B cell (primary cell): ENCODE measurements at regions not wholly inside any gene's neighbourhood (a gene's known extent, or its start where the extent isn't known, plus 50 kb on each side); places are given as distances from the start of the nearest gene placed in this dataset.

ENCODE experiments used
- ATAC-seq: fragments of 200-7000 bp; cut with Tn5 transposase; one replicate; pipeline ENCODE4 v1.10.0; 2021; ENCODE audit warnings: low read depth, mild to moderate bottlenecking, moderate number of reproducible peaks, moderate library complexity
- CTCF ChIA-PET: fragments of 350-600 bp; sonication (Branson Sonifier 250); formaldehyde crosslinking; loops from one replicate; lab custom pipeline; 2021; ENCODE audit warnings: antibody characterized with exemption, inconsistent platforms; lab: Charles Lee
- POLR2A ChIA-PET: fragments of 350-600 bp; sonication (Branson Sonifier 250); formaldehyde crosslinking; loops from one replicate; lab custom pipeline; 2021; ENCODE audit warnings: antibody characterized with exemption; lab: Charles Lee
- DNase-seq: peaks from one replicate; pipeline ENCODE4 v3.0.0; 2013
- H2AFZ ChIP-seq: 2 replicates; pipeline ENCODE4 v1.6.1; 2012; ENCODE audit warnings: mild to moderate bottlenecking, low read depth, low read length; ENCODE audit not compliant: insufficient read depth, poor library complexity, severe bottlenecking
- H3K27ac ChIP-seq, 2 donors: 1 replicate in 1 of 2; 2 replicates in 1 of 2; pipeline ENCODE4 v1.5.1; 2012 to 2013; ENCODE audit warnings: low read length in 2 of 2, mild to moderate bottlenecking in 2 of 2, moderate library complexity in 1 of 2
- H3K27me3 ChIP-seq, 4 experiments: fragments of 200-600 bp in 1 of 4; sonication (generic) in 1 of 4; replicated peaks in 1 of 4; 1 replicate in 2 of 4; 2 replicates in 2 of 4; pipeline versions ENCODE4 v1.6.1 to v1.7.0; 2013 to 2016; ENCODE audit warnings: low read length in 3 of 4, mild to moderate bottlenecking in 2 of 4, mixed read lengths in 1 of 4, moderate library complexity in 1 of 4; ENCODE audit not compliant: insufficient read depth in 4 of 4, control insufficient read depth in 3 of 4; ENCODE audit errors: control extremely low read depth in 1 of 4
- H3K36me3 ChIP-seq, 2 experiments: replicated peaks in 1 of 2; 1 replicate in 1 of 2; 2 replicates in 1 of 2; pipeline versions ENCODE4 v1.6.1 to v1.7.1; 2013; ENCODE audit warnings: low read length in 1 of 2; ENCODE audit not compliant: insufficient read depth in 2 of 2, control insufficient read depth in 1 of 2; ENCODE audit errors: control extremely low read depth in 1 of 2, extremely low read depth in 1 of 2
- H3K4me1 ChIP-seq, 2 donors: fragments of 200-600 bp in 1 of 2; sonication (generic) in 1 of 2; 1 replicate in 1 of 2; 2 replicates in 1 of 2; pipeline versions ENCODE4 v1.5.1 to v1.6.1; 2013 to 2017; ENCODE audit warnings: low read length in 2 of 2; ENCODE audit not compliant: control insufficient read depth in 2 of 2, insufficient read depth in 2 of 2
- H3K4me2 ChIP-seq: replicated peaks from 2 replicates; pipeline ENCODE3; 2012; ENCODE audit warnings: mild to moderate bottlenecking, low read depth, low read length; ENCODE audit not compliant: poor library complexity, severe bottlenecking
- H3K4me3 ChIP-seq, 5 experiments: fragments of 200-600 bp in 1 of 5; sonication (generic) in 1 of 5; 1 replicate in 3 of 5; 2 replicates in 2 of 5; pipeline versions ENCODE4 v1.5.1 to v1.7.0; 2011 to 2016; ENCODE audit warnings: low read length in 4 of 5, mild to moderate bottlenecking in 4 of 5, low read depth in 2 of 5, control low read depth in 1 of 5, moderate library complexity in 1 of 5; ENCODE audit not compliant: insufficient read depth in 1 of 5; ENCODE audit errors: control extremely low read depth in 1 of 5, extremely low read depth in 1 of 5
- H3K79me2 ChIP-seq: fragments of 200-600 bp; sonication (generic); one replicate; pipeline ENCODE4 v1.6.0; 2016; ENCODE audit warnings: low read length; ENCODE audit not compliant: control insufficient read depth, insufficient read depth
- H3K9ac ChIP-seq: fragments of 200-600 bp; sonication (generic); 2 replicates; pipeline ENCODE4 v1.6.1; 2017; ENCODE audit warnings: mild to moderate bottlenecking, low read length, moderate library complexity
- H3K9me3 ChIP-seq, 3 donors: one replicate each; pipeline versions ENCODE4 v1.6.1 to v1.7.1; 2013; ENCODE audit warnings: low read length in 2 of 3; ENCODE audit not compliant: control insufficient read depth in 2 of 3, insufficient read depth in 1 of 3; ENCODE audit errors: control extremely low read depth in 1 of 3
- H4K20me1 ChIP-seq: 2 replicates; pipeline ENCODE4 v1.6.0; 2012; ENCODE audit warnings: mild to moderate bottlenecking, low read length; ENCODE audit not compliant: insufficient read depth, control insufficient read depth, poor library complexity, severe bottlenecking
- H3K27ac Mint-ChIP-seq: one replicate; pipeline ENCODE4 v1.8.0; 2021; ENCODE audit warnings: mixed read lengths
- H3K27me3 Mint-ChIP-seq: one replicate; pipeline ENCODE4 v1.8.0; 2021; ENCODE audit warnings: mixed read lengths
- H3K4me1 Mint-ChIP-seq: one replicate; pipeline ENCODE4 v1.8.0; 2021; ENCODE audit warnings: mixed read lengths
- H3K4me3 Mint-ChIP-seq: one replicate; pipeline ENCODE4 v1.8.0; 2021; ENCODE audit warnings: mixed read lengths
- H3K9me3 Mint-ChIP-seq: one replicate; pipeline ENCODE4 v1.8.0; 2022; ENCODE audit warnings: mixed read lengths; ENCODE audit not compliant: insufficient read depth
- EZH2 ChIP-seq: IDR thresholded peaks from 2 replicates; pipeline ENCODE4 v1.6.1; 2012; ENCODE audit warnings: borderline replicate concordance, low read depth, mild to moderate bottlenecking, moderate library complexity, low read length; ENCODE audit not compliant: insufficient read depth, poor library complexity, severe bottlenecking
- WGBS: methylation state at CpG from one replicate; pipeline ENCODE4 v1.1.5; 2013; ENCODE audit warnings: missing lambda C conversion rate; ENCODE audit not compliant: insufficient coverage; 5-methylcytosine and 5-hydroxymethylcytosine counted together
- intact Hi-C: fragments of 100-400 bp; cut with micrococcal nuclease; formaldehyde crosslinking; loops from one replicate; pipeline ENCODE4 v1.10.0; 2022
- TF ChIP-seq, protein P1 (sequence below): fragments of 200-600 bp; IDR thresholded peaks from one replicate; pipeline ENCODE4 v1.8.0; 2022; ENCODE audit warnings: antibody characterized with exemption, mild to moderate bottlenecking

DNA sequence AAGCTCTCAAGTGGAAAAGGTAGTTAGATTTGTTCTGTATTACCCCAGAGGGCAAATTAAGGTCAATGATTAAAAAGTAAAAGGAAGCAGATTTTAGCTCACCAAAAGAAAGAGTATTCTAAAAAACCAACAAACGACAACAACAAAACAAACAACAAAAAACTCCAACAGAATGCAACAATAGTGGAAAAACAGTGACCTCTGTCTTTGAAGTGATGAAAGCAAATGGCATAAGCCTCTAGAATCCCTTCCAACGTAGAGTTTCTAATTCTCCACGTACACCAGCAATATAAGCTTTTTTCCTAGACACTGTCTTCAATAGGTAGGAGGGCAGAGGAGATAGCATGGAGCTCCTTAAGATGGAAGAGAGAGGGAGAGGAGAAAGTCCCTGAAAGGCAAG is 359.1 kb downstream of the TTLL7 start:
- Mint-ChIP-seq H3K4me3 (no peak overlapping the region), H3K27me3 (peaks cover 3% of the 10 kb centered on the region), H3K9me3 (no peaks in the 10 kb centered on the region), H3K4me1 (peaks cover 2% of the 10 kb centered on the region), H3K27ac (no peak overlapping the region)
- Histone ChIP-seq H3K4me1 (no peaks in the 10 kb centered on the region), H4K20me1 (no peaks in the 10 kb centered on the region), H3K36me3 (no peaks in the 10 kb centered on the region), H3K79me2 (no peaks in the 10 kb centered on the region), H2AFZ (no peak overlapping the region), H3K9me3 (no peaks in the 10 kb centered on the region), H3K27me3 (no peaks in the 10 kb centered on the region), H3K27ac (no peak overlapping the region), H3K9ac (no peak overlapping the region), H3K4me3 (no peak overlapping the region), H3K4me2 (no peak overlapping the region)
- CTCF ChIA-PET = no interaction called here
- ATAC-seq = no peak
- no peak for TF ChIP-seq EZH2
- TF ChIP-seq, protein P1, sequence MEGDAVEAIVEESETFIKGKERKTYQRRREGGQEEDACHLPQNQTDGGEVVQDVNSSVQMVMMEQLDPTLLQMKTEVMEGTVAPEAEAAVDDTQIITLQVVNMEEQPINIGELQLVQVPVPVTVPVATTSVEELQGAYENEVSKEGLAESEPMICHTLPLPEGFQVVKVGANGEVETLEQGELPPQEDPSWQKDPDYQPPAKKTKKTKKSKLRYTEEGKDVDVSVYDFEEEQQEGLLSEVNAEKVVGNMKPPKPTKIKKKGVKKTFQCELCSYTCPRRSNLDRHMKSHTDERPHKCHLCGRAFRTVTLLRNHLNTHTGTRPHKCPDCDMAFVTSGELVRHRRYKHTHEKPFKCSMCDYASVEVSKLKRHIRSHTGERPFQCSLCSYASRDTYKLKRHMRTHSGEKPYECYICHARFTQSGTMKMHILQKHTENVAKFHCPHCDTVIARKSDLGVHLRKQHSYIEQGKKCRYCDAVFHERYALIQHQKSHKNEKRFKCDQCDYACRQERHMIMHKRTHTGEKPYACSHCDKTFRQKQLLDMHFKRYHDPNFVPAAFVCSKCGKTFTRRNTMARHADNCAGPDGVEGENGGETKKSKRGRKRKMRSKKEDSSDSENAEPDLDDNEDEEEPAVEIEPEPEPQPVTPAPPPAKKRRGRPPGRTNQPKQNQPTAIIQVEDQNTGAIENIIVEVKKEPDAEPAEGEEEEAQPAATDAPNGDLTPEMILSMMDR = no peak
- intact Hi-C loops = no loop called here
- no CpG with 5 or more reads among the region's 3 CpGs for WGBS
- POLR2A ChIA-PET = no interaction called here
- no peak for DNase-seq

DNA sequence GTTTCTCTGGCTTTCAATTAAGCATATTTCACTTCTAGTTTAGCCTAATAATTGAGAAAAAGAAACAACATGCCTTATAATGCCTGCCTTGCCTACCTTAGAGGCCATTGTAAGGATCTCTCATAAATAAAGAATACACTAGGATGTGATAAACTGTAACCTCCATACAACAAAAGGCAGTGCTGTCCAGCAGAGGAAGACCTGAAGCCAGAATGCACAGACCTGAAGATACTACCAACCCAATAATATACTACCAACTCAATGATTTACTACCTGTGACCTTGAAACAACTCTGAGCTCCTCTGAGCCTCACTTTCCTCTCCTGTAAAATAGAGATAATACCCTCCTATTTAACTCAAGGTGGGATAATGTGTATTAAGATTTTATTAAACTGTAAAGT is 361.3 kb downstream of the TTLL7 start:
- DNase-seq = no peak
- Histone ChIP-seq H2AFZ (no peak overlapping the region), H3K36me3 (no peaks in the 10 kb centered on the region), H3K9me3 (no peaks in the 10 kb centered on the region), H3K4me2 (no peak overlapping the region), H3K4me3 (no peak overlapping the region), H3K79me2 (no peaks in the 10 kb centered on the region), H4K20me1 (no peaks in the 10 kb centered on the region), H3K27me3 (no peaks in the 10 kb centered on the region), H3K27ac (no peak overlapping the region), H3K4me1 (no peaks in the 10 kb centered on the region), H3K9ac (no peak overlapping the region)
- Mint-ChIP-seq H3K27me3 (peaks cover 3% of the 10 kb centered on the region), H3K9me3 (no peaks in the 10 kb centered on the region), H3K27ac (no peak overlapping the region), H3K4me1 (peaks cover 2% of the 10 kb centered on the region), H3K4me3 (no peak overlapping the region)
- POLR2A ChIA-PET = no interaction called here
- ATAC-seq = no peak
- intact Hi-C loops = no loop called here
- CTCF ChIA-PET = no interaction called here
- TF ChIP-seq EZH2 = no peak
- TF ChIP-seq, protein P1 = no peak
